HepG2 (cell line): ENCODE measurements at regions not wholly inside any gene's neighbourhood (a gene's known extent, or its start where the extent isn't known, plus 50 kb on each side); places are given as distances from the start of the nearest gene placed in this dataset.

Experiments used
- ATAC-seq: fragments of 200-7000 bp; cut with Tn5 transposase; 3 replicates; pipeline ENCODE4 v1.9.1; 2020; ENCODE audit warnings: mild to moderate bottlenecking, moderate library complexity
- BruUV-seq: library from RNA; stranded (reverse); fragments of 400-500 nt; replicated peaks from 2 replicates; lab custom pipeline; 2021; lab: Mats Ljungman, UMichigan
- CTCF ChIA-PET: fragments of 300-600 bp; formaldehyde crosslinking; extraction: SDS; loops from one replicate; lab custom pipeline; 2021; ENCODE audit warnings: low total read pairs, inconsistent platforms, low intra/inter-chr PET ratio; lab: Yijun Ruan, JAX
- POLR2A ChIA-PET: fragments of 350-600 bp; sonication (Branson Sonifier 250); formaldehyde crosslinking; loops from one replicate; lab custom pipeline; 2020; ENCODE audit warnings: antibody characterized with exemption, inconsistent platforms; lab: Yijun Ruan, JAX
- DNase-seq: peaks from one replicate; pipeline ENCODE4 v3.0.0-alpha.2; 2015; ENCODE audit warnings: low spot score
- FAIRE-seq: peaks from 3 replicates; lab custom pipeline; 2011; peaks lifted over from hg19 to GRCh38; lab: Jason Lieb, UNC
- H2AFZ ChIP-seq: one replicate; pipeline ENCODE4 v1.6.1; 2011; ENCODE audit warnings: low read length, inconsistent platforms
- H3K27ac ChIP-seq: fragments of 300-600 bp; 3 replicates; pipeline ENCODE4 v1.8.0; 2011; ENCODE audit warnings: mixed run types, mild to moderate bottlenecking, mixed read lengths, low read length, inconsistent platforms; ENCODE audit not compliant: insufficient read depth; ENCODE audit errors: extremely low read length
- H3K27me3 ChIP-seq, 2 experiments: fragments of 200-600 bp in 1 of 2; 2 replicates in 1 of 2; 3 replicates in 1 of 2; pipeline versions ENCODE4 v1.6.0 to v1.8.0; 2011; ENCODE audit warnings: low read length in 2 of 2, mild to moderate bottlenecking in 2 of 2, moderate library complexity in 2 of 2, inconsistent platforms in 1 of 2; ENCODE audit not compliant: insufficient read depth in 2 of 2, control insufficient read depth in 1 of 2
- H3K36me3 ChIP-seq, 2 experiments: fragments of 200-600 bp in 1 of 2; replicated peaks in 1 of 2; 2 replicates in 1 of 2; 3 replicates in 1 of 2; pipeline versions ENCODE4 v1.5.1 to v1.8.0; 2011; ENCODE audit warnings: low read length in 2 of 2, inconsistent platforms in 1 of 2; ENCODE audit not compliant: insufficient read depth in 2 of 2, control insufficient read depth in 1 of 2
- H3K4me1 ChIP-seq: 2 replicates; pipeline ENCODE4 v1.5.1; 2012; ENCODE audit warnings: low read length, inconsistent platforms; ENCODE audit not compliant: insufficient read depth
- H3K4me2 ChIP-seq: 2 replicates; pipeline ENCODE4 v1.6.0; 2011; ENCODE audit warnings: low read depth, low read length, inconsistent platforms
- H3K4me3 ChIP-seq, 3 experiments: fragments of 200-600 bp in 1 of 3; sonication (generic), shearing (Covaris generic) in 1 of 3; replicated peaks in 1 of 3; 2 replicates each; pipeline ENCODE4 v1.5.1; 2011 to 2016; ENCODE audit warnings: low read length in 3 of 3, inconsistent platforms in 2 of 3, low read depth in 2 of 3, mild to moderate bottlenecking in 2 of 3, control low read depth in 1 of 3, mixed read lengths in 1 of 3; ENCODE audit not compliant: insufficient read depth in 1 of 3
- H3K79me2 ChIP-seq: one replicate; pipeline ENCODE4 v1.6.1; 2011; ENCODE audit warnings: low read length, inconsistent platforms; ENCODE audit not compliant: insufficient read depth
- H3K9ac ChIP-seq: 2 replicates; pipeline ENCODE4 v1.6.0; 2011; ENCODE audit warnings: mild to moderate bottlenecking, low read depth, low read length, inconsistent platforms; ENCODE audit not compliant: insufficient read depth
- H3K9me3 ChIP-seq: 2 replicates; pipeline ENCODE4 v1.5.1; 2012; ENCODE audit warnings: mild to moderate bottlenecking, low read length
- H4K20me1 ChIP-seq: 2 replicates; pipeline ENCODE4 v1.6.0; 2011; ENCODE audit warnings: inconsistent platforms, mild to moderate bottlenecking, low read length, moderate library complexity; ENCODE audit not compliant: insufficient read depth
- CEBPB ChIP-seq: IDR thresholded peaks from 2 replicates; pipeline ENCODE4 v1.6.1; 2011; ENCODE audit warnings: low read depth, low read length, improper control_type of control experiment, borderline replicate concordance
- KAT8 ChIP-seq: IDR thresholded peaks from 2 replicates; pipeline ENCODE4 v1.6.1; 2016; ENCODE audit warnings: missing genetic modification reagents, missing compliant biosample characterization
- MIER3 ChIP-seq: IDR thresholded peaks from 2 replicates; pipeline ENCODE4 v1.6.1; 2016; ENCODE audit warnings: missing compliant biosample characterization, borderline replicate concordance
- MLXIP ChIP-seq: sonication (generic); formaldehyde crosslinking; IDR thresholded peaks from 2 replicates; pipeline ENCODE4 v1.9.0; 2021; ENCODE audit warnings: missing genetic modification reagents, borderline replicate concordance
- NFYC ChIP-seq: IDR thresholded peaks from 2 replicates; pipeline ENCODE4 v1.6.1; 2016; ENCODE audit warnings: missing genetic modification reagents, missing compliant biosample characterization
- NR3C1 ChIP-seq: sonication (generic); formaldehyde crosslinking; IDR thresholded peaks from 2 replicates; pipeline ENCODE4 v1.4.0; 2020; ENCODE audit warnings: missing genetic modification reagents
- PHB2 ChIP-seq: fragments of 450-650 bp; IDR thresholded peaks from 2 replicates; pipeline ENCODE4 v1.6.1; 2018; ENCODE audit not compliant: partially characterized antibody
- PHF5A ChIP-seq: IDR thresholded peaks from one replicate; pipeline ENCODE4 v1.6.1; 2018; ENCODE audit warnings: low read depth, missing genetic modification reagents; ENCODE audit not compliant: unreplicated experiment
- THAP7 ChIP-seq: sonication (generic); formaldehyde crosslinking; IDR thresholded peaks from 2 replicates; pipeline ENCODE4 v1.8.1; 2023; ENCODE audit warnings: mild to moderate bottlenecking, missing genetic modification reagents
- TOPORS ChIP-seq: sonication (generic); formaldehyde crosslinking; IDR thresholded peaks from 2 replicates; pipeline ENCODE4 v1.8.0; 2023; ENCODE audit warnings: mild to moderate bottlenecking, missing genetic modification reagents
- TRIM24 ChIP-seq: sonication (generic); formaldehyde crosslinking; IDR thresholded peaks from 2 replicates; pipeline ENCODE4 v1.8.0; 2022; ENCODE audit warnings: mild to moderate bottlenecking, missing genetic modification reagents
- ZNF10 ChIP-seq: sonication (generic); formaldehyde crosslinking; IDR thresholded peaks from 2 replicates; pipeline ENCODE4 v1.4.0; 2020; ENCODE audit warnings: mild to moderate bottlenecking, low read depth, missing genetic modification reagents, borderline replicate concordance
- ZNF263 ChIP-seq: sonication (generic); formaldehyde crosslinking; IDR thresholded peaks from 2 replicates; pipeline ENCODE4 v1.4.0; 2020; ENCODE audit warnings: missing genetic modification reagents
- ZNF44 ChIP-seq: sonication (generic); formaldehyde crosslinking; IDR thresholded peaks from 2 replicates; pipeline ENCODE4 v1.5.1; 2020; ENCODE audit warnings: mild to moderate bottlenecking, missing genetic modification reagents
- ZNF441 ChIP-seq: sonication (generic); formaldehyde crosslinking; IDR thresholded peaks from 2 replicates; pipeline ENCODE4 v1.7.0; 2021; ENCODE audit warnings: missing genetic modification reagents, borderline replicate concordance
- ZNF580 ChIP-seq: IDR thresholded peaks from 2 replicates; pipeline ENCODE4 v1.6.1; 2016; ENCODE audit warnings: low read depth, borderline replicate concordance
- ZSCAN9 ChIP-seq: IDR thresholded peaks from 2 replicates; pipeline ENCODE4 v1.6.1; 2016; ENCODE audit warnings: borderline replicate concordance
- WGBS: methylation state at CpG from one replicate; pipeline ENCODE4 v1.1.6; 2017; ENCODE audit warnings: low lambda C conversion rate; 5-methylcytosine and 5-hydroxymethylcytosine counted together
- in situ Hi-C: cut with HindIII; loops from 2 replicates; pipeline ENCODE4 v1.10.0; 2017; ENCODE audit warnings: low pct_unique_long_range_greater_than_20kb; ENCODE audit not compliant: extremely low pct_ligation_motif_present
- intact Hi-C: fragments of 100-400 bp; cut with micrococcal nuclease; formaldehyde crosslinking; loops from one replicate; pipeline ENCODE4 v1.10.0; 2022; ENCODE audit not compliant: unreplicated experiment

- H2AFZ ChIP-seq: no peak overlapping the region
- no peak overlapping the region for H3K4me3 ChIP-seq
- no peaks in the 10 kb centered on the region for H3K36me3 ChIP-seq
- H3K9me3 ChIP-seq: no peaks in the 10 kb centered on the region
- no peaks in the 10 kb centered on the region for H3K79me2 ChIP-seq
- ChIA-PET POLR2A (no interaction called here), CTCF (no interaction called here)
- no peak overlapping the region for H3K27ac ChIP-seq
- no peaks in the 10 kb centered on the region for H3K4me1 ChIP-seq
- no peak for DNase-seq
- no peaks in the 10 kb centered on the region for H4K20me1 ChIP-seq
- H3K4me2 ChIP-seq: no peak overlapping the region
- no peak for ATAC-seq
- H3K9ac ChIP-seq: no peak overlapping the region
- intact Hi-C loops: no loop called here
- TF ChIP-seq CEBPB: peak; percentile 65
- TF ChIP-seq NFYC (CRISPR knock-in tag): no peak
- TF ChIP-seq, all 625 proteins: peak for 1
- in situ Hi-C loops: no loop called here
- no peak for FAIRE-seq
- H3K27me3 ChIP-seq: no peaks in the 10 kb centered on the region
- WGBS: 0% methylated on average over 1 of the region's 1 CpG
- BruUV-seq: no TSS peak
Measured at GRCh38 chr10:111612273-111612672, 535.4 kb downstream of the ADRA2A start.

- BruUV-seq: no TSS peak
- WGBS: 0% methylated on average over 3 of the region's 3 CpGs
- POLR2A ChIA-PET: no interaction called here
- no peaks in the 10 kb centered on the region for H3K9me3 ChIP-seq
- H3K36me3 ChIP-seq: no peaks in the 10 kb centered on the region
- H3K4me3 ChIP-seq: no peak overlapping the region
- H3K27me3 ChIP-seq: no peaks in the 10 kb centered on the region; a peak in 1 of 5 replicates
- no peak overlapping the region for H2AFZ ChIP-seq
- intact Hi-C loops (no loop called here), in situ Hi-C loops (no loop called here)
- H3K4me1 ChIP-seq: no peaks in the 10 kb centered on the region
- FAIRE-seq (no peak), ATAC-seq (no peak), DNase-seq (no peak)
- no peak overlapping the region for H3K4me2 ChIP-seq
- no peaks in the 10 kb centered on the region for H3K79me2 ChIP-seq
- H3K9ac ChIP-seq: no peak overlapping the region
- no peak overlapping the region for H3K27ac ChIP-seq
- H4K20me1 ChIP-seq: no peaks in the 10 kb centered on the region
- CTCF ChIA-PET: no interaction called here
- TF ChIP-seq PHB2: no peak
- no peak for TF ChIP-seq ZNF10
- no peak for TF ChIP-seq ZNF44
- no peak for TF ChIP-seq KAT8 (CRISPR knock-in tag)
- no peak for TF ChIP-seq ZNF441
- no peak for TF ChIP-seq ZNF580 (CRISPR knock-in tag)
- TF ChIP-seq TOPORS (CRISPR knock-in tag): no peak
- TF ChIP-seq ZSCAN9 (CRISPR knock-in tag): no peak
- no peak for TF ChIP-seq TRIM24
- TF ChIP-seq MIER3 (CRISPR knock-in tag): no peak
- no peak for TF ChIP-seq THAP7 (CRISPR knock-in tag)
- TF ChIP-seq MLXIP (CRISPR knock-in tag): no peak
- TF ChIP-seq NR3C1: no peak
- TF ChIP-seq PHF5A (CRISPR knock-in tag): no peak
- no peak for TF ChIP-seq ZNF263 (CRISPR knock-in tag)
Measured at GRCh38 chr10:111634191-111634590, 549.4 kb downstream of the GPAM start.
